ENCODE measurements at regions not wholly inside any gene's neighbourhood (a gene's known extent, or its start where the extent isn't known, plus 50 kb on each side); places are given as distances from the start of the nearest gene placed in this dataset.
"Not testable (repeated sequence)": the region's sequence is repeated elsewhere in the genome, so short reads cannot be mapped to it uniquely, and the experiment has no call there.

DNA sequence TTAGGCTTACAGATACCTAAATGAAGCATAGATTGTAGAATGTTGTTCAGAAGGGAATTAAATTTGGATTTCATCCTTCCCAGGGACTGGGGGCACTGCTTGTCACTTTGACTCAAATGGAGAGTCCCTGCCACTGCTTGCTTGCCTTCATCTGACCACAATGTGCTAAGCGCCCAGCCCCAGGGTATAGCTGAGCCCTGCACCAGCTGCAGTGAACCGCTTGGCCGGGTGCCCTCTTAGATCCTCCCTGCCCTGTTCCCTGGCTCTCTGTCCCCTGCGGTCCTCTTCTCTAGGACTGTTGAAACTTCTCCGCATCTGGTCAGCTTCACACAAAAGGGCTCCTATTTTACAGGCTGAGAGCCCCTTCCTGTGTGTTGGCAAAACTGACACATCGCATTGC is 170.9 kb downstream of the BCL2L11 start:
- DNase-seq = not testable (repeated sequence)

DNA sequence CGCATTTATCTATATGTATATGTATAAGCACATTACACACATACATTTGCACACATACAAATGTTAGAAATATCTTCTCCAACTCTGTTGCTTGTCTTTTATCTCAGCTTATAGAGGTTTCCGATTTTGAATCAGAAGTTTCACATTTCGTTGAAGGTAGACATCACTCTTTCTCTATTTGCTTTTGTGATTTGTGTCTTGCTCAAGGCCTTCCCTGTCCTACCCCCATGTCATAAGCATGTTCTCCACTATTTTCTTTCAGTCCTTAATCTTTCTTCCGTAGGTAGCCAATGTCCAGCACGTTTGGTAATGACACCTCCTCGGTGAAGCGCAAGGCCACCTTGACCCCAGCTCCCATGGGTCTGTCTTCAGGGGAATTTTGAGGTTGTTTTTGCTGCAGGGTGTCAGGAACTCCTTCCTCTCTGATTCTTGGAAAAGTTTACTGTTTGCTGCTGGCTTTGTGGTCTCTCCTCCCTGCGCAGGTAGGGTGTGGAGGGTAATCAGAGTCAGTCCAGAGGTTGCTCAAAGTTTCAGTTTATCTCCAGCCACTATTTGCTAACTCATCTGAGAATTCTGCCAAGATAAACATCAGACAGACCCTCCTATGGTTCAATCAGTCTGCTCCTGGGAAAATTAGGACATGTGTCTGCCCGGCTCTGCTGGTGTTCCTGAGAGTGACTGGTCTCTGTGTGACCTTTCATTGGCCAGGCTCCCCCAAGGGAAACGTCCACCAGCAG is 171.7 kb downstream of the BCL2L11 start:
- not testable (repeated sequence) for DNase-seq

DNA sequence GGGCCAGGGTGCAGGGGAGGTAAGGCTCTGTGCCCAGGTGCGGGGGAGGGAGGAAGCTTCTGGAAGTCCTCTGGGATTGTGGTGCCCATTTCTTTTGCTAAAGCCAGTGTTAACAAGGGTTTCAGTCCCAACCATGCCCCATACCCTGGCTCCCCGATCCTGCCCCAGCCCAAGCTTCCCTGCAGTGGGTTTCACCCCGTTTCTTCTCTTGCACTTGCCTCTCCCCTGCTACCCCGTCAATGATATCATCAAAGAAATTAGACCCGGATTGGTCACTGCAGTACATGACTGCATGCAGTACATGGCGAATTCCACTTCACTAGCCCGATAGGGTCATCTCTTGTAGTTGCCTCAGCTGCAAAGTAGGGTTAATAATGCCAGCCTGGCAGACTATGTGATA is 174.0 kb downstream of the BCL2L11 start:
- DNase-seq = not testable (repeated sequence)

DNA sequence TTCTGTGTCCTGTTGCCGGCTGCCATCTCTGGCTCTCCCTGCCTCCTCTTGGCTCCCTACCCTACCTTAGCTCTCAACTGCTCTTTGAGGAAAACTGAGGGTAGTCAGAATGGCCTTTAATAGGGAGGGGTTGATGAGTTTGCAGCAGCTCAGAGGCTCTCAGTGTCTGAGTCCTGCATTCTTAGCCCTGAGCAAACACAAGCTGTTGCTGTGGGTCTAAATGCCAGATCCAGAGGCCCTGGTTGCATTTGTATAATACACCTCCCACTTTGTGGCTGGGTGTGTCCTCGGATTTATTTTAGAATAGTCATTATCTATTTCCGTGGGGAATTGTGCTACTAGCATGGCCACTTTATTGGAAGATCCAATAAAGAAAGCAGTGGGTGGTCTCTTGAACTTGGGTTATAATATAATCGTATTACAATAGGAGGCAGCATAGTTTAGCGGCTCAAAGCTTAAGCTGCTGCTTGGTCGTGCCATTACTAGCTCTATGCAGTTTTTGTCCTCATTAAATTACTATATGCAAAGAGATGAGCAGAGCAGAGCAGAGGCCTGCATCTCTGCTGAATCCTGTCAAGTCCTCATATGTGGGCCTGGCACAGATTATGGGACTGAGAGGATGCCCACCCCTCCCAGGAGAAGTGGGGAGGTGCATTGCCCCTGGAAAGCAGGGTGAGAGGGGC is 175.5 kb downstream of the BCL2L11 start:
- not testable (repeated sequence) for DNase-seq

DNA sequence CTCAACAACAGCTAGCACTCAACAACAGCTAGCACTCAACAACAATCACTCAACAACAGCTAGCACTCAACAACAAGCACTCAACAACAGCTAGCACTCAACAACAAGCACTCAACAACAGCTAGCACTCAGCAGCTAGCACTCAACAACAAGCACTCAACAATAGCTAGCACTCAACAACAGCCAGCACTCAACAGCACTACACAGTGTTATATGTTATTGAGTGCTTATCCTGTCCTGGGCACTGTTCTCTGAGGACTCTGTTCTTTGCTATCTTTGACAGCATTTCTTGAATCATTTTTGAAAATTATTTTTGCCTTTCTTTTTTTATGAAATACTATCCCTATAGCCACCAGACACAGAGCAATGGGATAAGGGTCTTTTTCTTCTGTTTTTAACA is 176.4 kb downstream of the BCL2L11 start:
- not testable (repeated sequence) for DNase-seq

DNA sequence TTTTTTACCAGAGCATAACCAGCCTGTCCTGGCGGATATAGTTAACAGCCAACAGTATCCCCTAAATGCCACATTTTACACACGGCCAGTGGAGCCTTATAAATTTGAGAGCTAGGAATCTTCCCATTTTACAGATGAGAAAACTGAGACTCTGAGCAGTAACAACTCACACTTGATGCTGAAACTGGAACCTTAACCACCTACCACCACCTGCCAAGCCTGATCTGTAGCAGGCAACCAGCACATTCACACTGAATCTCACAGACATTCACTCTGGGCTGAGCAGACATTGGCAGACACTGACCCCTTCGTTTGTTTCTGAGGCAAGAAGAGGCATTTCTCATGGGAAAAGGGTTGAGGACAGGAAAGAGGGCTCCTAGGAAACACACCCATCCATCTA is 178.2 kb downstream of the BCL2L11 start:
- not testable (repeated sequence) for DNase-seq

DNA sequence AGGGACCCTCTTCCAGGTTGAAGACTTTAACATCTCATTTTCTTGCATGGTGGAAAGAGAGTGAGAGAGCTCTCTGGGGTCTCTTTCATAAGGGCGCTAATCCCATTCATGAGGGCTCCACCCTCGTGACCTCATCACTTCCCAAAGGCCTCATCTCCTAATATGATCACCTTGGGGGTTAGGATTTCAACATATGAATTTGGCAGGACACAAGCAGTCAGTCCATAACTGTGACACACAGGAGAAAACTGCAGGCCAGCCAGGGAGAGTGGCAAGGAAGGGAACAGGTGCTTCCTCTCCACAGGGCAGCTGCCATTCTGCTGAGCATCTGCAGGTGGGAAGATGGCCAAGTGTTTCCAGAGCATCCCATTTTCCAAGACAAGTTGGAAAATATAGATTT is 178.9 kb downstream of the BCL2L11 start:
- DNase-seq = not testable (repeated sequence)

DNA sequence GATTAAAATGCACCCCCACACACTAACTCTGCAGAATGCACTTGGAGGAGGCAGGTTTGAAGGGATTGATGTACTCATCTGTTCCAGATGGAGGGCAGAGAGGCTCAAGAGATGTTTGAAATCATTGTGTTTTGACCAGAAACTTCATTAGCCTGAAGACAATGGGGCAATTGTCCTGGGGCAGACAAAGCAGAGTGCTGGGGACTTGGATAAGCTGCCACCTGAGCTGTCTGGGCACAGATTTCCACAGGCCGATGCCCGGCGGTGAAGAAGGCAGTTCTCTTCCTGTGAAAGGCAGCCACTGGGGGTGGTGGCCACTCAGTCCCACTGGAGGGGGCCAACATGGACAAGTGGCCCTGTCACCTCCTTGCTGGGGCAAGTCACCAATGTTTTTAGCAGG is 181.0 kb downstream of the BCL2L11 start:
- DNase-seq = not testable (repeated sequence)

DNA sequence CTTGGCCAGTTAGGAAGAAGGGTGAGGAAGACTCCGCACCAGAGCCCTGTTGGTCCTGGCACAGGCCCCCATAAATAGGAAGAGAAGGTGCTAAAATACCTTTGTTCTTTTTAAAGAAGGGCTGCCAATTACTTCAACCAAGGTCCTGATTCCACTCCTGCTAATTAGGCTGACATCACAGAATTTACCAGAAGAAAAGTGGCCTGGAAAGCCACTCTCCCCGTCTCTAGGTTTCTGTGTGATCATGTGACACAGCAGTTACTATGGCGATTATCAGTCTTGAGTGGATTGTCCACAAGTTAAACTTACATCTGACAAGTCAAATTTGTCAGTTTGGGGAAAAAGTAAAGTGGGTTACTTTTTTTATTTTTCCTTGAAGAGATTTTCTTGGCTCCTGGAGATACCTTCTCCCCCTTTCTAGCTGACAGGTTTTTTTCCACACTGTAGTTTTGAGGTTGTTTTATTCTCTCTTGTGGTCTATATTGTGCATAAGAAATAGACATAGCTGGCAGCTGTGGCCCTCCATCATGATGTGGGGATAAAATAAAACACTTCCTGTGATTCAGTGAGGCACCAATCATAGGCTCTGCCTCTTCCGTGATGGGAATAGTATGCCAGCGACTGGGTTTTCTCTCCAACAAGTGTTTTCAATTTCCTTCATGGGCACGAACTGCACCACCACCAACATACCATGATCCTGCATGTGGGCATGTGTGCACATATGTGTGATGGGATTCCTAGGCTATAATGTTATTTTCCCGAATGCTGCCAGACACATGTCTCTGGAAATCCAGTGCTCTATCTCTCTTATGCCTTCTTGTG is 181.9 kb downstream of the BCL2L11 start:
- DNase-seq = not testable (repeated sequence)

DNA sequence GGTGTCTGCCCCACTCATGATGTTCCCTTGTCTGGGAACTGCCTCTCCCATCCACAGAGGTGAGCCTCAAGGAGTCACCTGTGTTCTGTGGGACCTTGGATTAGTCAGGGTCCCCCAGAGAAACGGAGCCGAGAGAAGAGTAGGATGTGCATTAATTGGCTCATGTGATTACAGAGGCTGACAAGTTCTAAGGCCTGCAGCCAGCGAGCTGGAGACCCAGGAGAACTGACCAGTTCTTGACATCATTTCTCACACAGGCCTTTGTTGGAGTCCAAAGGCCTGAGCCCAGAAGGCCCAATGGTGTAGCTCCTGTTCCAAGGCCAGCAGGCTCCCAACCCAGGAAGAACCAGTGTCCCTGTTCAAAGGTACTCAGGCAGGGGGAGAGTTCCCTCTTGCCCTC is 186.6 kb downstream of the BCL2L11 start:
- not testable (repeated sequence) for DNase-seq

DNA sequence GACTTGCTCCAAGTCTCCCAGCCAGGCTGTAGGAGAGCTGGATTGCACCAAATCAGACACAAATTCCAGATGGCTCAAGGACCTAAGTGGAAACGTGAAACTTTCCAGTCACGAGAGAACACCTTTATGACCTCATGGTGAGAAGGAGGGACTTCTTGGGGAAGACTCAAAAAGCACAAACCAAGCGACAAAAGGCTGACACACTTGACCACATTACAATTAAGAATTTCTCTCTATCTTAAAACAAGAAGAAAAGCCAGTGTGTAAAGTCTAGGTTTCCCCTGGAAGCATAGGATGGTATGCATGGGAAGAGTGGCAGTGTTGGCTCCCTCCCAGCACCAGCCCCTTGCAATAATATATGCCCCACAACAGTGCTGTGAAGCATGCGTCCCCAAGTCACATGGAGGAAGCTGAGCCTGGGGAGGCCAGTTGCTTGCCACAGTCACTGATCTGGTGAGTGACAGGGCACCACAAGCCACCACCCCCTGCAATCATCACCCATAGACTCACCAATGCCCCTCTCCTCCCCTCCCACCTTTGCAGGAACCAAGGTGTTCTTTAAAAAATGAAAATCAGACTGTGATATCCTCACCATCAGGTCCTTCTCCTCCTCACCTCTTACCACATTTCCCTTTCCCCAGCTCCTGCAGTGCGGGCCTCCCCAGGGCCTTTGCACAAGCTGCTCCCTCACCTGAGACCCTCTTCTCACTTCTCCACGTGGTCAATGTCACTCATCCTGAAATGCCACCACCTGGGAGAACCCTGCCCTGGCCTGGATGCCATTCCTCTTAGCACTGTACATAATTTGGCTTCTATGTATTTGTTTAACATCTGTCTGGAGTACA is 188.7 kb downstream of the BCL2L11 start:
- not testable (repeated sequence) for DNase-seq

DNA sequence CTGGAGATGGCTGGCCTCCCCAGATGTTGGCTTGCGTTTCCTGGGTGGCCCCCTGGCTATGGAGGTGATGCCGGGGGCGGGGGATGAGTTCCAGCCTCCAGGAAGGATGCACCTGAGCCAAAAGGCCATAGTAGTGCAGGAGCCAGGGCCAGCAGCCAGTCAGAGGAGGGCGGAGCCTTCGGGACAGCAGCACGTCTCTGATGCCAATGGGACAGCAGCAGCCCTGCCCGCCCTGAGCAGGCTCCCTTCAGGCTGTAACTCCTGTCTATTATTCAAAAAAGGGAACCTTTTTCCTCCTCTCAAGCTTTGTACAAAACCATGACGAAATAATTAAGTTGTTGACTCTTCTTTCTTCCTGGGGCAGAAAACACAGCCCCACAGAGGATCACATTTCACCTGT is 189.7 kb downstream of the BCL2L11 start:
- not testable (repeated sequence) for DNase-seq

DNA sequence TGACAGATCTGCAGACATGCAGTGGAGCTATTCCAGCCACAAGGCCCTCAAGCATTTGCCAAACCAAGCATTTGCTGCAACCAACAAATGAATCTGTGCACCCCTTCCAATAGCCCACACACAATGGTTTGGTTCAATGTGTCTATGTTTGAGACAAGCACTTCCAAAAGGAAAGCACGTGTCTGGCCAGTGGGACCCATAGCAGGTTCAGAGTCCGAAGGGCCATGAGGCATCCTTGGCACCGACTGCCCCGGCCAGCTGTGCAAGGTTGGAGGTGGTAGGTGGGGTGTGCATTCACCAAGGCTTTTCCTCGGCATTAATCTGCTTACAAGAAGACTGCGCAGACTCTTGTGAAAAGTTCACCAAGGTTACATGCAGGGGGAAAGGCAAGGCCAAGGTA is 190.9 kb downstream of the BCL2L11 start:
- not testable (repeated sequence) for DNase-seq

DNA sequence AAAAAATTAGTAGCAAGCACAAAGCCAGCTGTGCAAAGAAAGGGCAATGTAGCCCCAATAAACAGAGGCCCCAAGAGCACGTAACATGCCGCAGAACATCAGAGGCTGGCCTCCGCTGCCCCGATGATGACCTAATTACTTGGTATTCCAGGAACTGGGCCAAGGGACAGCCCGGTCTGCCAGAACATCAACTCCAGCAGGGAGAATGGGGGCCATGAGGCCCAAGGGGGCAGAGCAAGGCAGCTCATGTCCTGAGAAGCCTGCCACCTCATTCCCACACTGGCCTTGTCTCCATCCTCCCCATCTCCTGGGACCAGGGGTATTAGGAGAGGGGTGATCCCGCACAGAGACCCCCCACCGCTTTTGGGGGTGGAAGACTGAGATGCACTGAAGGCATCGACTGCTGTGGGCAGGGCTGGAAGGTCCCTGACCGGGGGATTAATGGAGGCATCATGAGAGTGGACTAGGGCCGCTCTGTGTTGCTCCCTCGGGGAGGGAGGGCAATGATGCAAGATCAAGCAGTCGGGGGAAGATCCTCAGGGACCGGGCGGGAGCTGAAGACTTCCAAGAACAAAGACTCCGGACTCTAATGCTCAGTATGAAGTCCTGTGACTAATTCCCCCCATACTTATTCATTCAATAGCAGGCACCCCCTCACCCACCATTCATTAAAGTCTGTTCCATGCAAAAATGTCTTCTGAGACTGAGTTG is 192.3 kb downstream of the BCL2L11 start:
- DNase-seq = not testable (repeated sequence)

DNA sequence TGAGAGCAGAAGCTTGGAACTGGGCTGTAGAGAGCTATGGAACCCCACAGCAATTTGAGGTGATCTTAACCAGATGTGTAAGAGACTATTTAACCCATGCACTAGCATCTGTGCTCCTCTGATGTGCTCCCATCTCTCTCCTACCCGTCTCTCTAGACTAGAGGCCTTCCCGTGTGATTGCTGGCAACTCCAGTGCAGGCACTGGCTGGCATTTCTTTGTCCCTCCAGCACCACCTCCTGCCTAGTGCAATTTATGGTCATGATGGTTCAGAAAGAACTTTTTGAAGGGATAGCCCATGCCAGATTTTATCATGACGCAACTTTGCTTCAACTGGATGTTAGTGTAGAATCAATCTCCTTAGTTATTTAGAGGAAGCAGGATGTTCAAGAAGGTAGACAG is 193.0 kb downstream of the BCL2L11 start:
- not testable (repeated sequence) for DNase-seq

DNA sequence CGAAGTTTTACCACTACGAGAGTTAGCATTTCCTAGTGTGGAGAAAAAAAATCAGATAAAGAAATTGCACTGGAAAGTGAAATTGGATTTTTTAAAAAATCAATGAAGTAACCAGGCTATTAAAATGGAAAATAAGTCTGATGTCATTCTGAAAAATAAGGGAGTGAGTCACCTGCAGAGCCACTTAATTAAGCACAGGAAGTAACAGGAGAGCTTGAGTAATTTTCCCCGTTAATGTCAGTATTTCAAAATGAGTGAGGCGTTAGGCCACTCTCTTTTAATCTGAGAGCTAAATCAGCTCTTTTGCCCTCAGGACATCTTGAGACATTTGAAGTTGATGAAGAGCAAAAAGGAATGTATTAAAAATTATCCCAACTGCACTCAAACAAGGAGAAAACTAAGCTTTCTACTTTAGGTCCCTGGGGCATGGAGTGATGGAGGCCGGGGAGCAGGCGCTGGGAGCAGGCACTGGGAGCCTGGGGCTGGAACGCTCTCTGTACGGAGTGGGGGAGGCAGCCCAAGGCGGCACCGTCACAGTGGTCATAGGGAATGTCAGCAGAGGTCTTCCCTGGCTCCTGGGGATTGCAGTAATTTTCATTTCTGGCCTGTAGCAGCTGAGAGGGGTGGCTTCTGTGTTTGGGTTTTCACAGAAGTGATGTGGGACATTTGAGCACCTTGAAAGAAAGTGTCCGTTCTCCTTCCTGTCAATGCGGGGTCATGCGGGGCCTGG is 194.6 kb downstream of the BCL2L11 start:
- DNase-seq = not testable (repeated sequence)

DNA sequence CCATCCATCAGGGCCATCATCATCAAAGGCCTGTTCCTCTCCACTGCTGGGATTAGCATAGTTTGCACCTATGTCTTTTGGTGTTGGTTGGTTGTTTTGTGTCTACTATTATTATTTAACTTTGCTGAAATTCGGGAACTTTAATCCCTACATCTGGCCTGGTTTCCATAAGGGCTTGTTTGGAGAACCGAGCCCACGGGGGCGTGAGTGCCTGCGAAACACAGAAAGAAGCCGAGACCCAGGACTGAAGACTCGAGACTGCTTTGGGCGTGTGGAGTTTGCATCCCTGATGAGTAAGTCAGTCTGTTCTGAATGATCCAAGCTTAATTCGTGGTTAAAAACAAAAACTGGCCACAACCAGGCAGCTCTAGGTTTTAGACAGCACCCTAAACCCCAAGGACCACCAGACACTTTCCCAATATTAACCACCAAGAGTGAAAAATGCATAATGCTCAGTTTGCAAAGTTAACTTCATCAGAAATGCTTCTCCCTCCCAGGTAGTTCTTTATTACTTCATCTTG is 195.6 kb downstream of the BCL2L11 start:
- DNase-seq = not testable (repeated sequence)

DNA sequence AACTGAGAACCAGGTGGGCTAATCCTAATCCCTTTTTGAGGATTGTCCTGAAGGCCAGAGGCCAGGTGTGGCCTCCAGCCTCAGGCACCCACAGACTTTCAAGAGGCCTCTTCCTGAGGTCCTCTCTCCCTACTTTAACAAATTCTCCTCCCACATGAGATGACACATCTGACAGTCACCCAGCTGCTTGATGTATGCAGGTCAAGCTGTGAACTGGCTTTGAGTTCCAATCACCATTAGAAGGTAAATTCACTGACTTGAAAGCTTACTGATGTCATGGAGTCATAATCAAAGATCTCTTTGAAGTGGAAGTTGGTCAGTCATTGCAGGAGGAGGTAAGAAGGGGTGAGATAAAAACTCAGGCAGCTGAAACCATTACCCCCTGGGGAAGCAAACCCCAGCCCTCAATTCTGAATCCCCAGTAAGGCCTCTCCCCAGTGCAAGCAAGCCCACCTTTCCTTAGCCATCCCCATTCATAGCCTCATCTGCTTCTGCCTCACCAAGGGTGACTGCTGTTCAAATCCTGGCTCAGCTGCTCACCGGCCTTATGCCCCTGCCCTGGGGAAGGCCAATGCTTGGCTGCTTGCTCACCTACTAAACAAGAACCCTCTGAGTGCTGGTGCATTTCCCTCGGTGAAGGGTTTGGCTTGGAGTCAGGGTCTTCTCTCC is 196.3 kb downstream of the BCL2L11 start:
- not testable (repeated sequence) for DNase-seq

DNA sequence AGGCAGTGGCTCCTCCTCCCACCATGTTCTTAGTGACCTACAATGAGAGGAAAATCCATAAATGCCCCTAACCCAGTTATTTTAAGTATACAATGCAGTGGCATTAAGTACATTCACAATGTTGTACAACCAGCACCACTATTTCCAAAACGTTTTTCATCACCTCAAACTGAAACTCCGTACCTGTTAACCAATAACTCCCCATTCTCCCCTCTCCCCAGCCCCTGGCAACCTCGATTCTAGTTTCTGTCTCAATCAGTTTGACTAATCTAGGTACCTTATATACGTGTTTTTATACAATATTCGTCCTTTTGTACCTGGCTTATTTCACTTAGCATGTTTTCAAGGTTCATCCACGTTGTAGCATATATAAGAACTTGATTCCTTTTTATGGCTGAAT is 198.8 kb downstream of the BCL2L11 start:
- not testable (repeated sequence) for DNase-seq

DNA sequence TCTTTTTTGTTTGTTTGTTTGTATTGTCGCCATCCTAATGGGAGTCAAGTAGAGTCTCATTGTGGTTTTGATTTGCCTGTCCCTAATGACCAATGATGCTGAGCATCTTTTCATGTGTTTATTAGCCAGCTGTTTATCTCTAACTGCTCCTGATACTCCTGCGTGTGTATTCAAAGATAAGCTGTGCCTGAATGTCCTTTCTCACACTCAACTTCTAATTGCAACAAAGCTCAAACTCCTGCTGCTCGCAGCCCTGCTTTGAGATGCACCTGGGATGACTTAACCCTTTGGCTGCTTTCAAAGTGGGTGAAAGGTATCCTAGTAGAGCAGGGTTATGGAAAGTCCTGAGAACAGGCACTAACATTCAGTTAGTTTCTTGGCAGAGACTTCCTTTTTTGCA is 199.6 kb downstream of the BCL2L11 start:
- not testable (repeated sequence) for DNase-seq
